ENCODE measurements at regions not wholly inside any gene's neighbourhood (a gene's known extent, or its start where the extent isn't known, plus 50 kb on each side); places are given as distances from the start of the nearest gene placed in this dataset.

DNA sequence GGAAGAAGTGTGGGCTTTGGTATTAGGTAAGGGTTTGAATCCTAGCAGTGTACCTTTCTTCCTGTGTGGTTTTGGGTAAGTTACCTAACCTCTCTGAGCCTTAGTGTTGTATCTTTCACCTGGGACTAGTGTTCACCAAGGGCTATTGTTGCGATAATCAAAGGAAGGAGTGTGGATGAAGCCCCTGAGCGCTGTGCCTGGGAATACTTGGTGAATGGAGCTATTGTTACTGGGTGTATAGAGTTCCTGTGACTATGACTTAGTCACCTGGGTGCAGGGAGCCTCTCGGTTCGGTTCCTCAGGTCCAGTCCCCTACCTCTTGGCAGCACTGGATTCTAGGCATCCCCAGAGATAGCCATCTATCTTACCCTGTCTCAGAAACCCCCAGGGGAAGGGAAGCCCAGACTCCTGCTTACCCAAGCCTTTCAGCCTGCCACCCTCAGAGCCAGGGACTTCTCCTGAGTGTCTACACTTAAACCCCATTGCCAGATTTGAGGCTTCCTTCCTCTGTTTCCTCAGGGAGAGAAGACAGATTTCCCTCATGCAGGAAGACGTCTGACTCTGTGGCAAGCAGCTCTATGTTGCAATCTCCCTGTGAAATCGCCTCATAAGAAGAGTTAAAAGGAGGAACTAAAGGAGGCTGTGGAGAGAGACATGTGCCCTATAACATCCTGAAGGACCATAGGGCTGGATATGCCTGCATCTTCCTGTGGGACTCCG is 181.0 kb upstream of the PITX1 start:
- Histone ChIP-seq H3K27me3 (no peaks in the 10 kb centered on the region), H3K27ac (no peak overlapping the region), H3K36me3 (no peaks in the 10 kb centered on the region), H3K9me3 (no peaks in the 10 kb centered on the region), H3K4me1 (no peaks in the 10 kb centered on the region), H3K4me3 (no peak overlapping the region)
- TF ChIP-seq, protein P1, sequence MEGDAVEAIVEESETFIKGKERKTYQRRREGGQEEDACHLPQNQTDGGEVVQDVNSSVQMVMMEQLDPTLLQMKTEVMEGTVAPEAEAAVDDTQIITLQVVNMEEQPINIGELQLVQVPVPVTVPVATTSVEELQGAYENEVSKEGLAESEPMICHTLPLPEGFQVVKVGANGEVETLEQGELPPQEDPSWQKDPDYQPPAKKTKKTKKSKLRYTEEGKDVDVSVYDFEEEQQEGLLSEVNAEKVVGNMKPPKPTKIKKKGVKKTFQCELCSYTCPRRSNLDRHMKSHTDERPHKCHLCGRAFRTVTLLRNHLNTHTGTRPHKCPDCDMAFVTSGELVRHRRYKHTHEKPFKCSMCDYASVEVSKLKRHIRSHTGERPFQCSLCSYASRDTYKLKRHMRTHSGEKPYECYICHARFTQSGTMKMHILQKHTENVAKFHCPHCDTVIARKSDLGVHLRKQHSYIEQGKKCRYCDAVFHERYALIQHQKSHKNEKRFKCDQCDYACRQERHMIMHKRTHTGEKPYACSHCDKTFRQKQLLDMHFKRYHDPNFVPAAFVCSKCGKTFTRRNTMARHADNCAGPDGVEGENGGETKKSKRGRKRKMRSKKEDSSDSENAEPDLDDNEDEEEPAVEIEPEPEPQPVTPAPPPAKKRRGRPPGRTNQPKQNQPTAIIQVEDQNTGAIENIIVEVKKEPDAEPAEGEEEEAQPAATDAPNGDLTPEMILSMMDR (IDR thresholded peaks at IDR 0.05): no peak
- peak; percentile 9 for DNase-seq (ENCODE audit: low spot score)

DNA sequence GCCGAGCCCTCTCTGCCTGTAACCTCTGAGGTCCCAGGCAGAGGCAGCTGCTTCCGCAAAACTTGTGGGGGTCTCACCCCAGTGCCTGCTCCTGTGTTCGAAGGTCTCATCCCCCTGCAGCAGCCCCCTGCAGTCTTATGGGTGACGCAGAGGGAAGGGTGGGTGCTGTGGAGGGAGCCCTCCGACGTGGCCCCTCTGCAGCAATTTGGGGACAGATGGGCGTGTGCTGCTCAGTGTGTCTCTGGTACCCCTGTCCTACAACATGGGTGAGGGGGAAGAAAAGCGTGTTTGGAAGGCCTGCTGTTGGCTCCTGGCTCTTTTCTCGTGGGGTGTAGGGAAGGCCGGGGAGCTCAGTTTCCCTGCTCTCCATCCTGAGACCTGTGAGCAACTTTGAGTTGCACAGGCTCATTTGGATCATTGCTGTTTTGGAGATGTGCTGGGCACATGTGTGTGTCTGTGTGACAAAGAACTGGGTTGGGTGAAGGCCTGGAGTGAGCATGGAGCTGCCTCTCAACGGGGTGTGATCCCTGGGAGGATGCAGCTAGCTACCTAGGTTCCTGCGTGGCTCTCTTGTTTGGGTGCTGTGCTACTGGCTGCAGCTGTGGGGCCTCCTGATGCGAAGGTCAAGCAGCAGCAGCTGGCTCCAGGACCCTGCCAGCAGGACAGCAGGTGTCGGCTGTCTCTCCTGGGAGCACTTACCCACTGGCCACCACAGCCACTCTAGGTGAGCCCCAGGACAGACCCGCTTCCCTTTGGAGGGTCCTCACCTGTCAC is 179.6 kb upstream of the PITX1 start:
- H3K9me3 ChIP-seq: no peaks in the 10 kb centered on the region
- TF ChIP-seq, protein P1 (IDR thresholded peaks at IDR 0.05): no peak
- H3K36me3 ChIP-seq: no peaks in the 10 kb centered on the region
- no peaks in the 10 kb centered on the region for H3K4me1 ChIP-seq
- H3K27ac ChIP-seq: no peak overlapping the region
- H3K27me3 ChIP-seq: no peaks in the 10 kb centered on the region
- no peak overlapping the region for H3K4me3 ChIP-seq
- DNase-seq (ENCODE audit: low spot score): peak; percentile 26

DNA sequence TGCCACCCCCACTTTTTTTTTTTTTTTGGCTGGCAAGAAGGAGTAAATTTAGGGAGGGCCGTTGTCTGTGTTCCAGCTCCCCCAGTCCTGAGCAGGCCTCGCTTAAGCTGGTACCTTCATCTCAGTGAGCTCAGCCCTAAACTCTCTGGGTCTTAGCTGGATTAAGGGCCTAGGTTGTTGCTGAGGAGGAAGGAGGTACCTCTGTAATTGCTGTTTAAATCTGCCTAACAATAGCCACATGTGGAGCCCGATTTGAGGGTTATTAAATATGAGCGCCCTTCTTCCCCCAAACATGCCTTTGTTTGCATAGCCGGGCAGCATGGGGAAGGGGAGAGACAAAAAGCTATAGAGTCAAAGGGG is 179.0 kb upstream of the PITX1 start:
- Histone ChIP-seq H3K4me1 (no peaks in the 10 kb centered on the region), H3K9me3 (no peaks in the 10 kb centered on the region), H3K36me3 (no peaks in the 10 kb centered on the region), H3K27ac (no peak overlapping the region), H3K4me3 (no peak overlapping the region), H3K27me3 (no peaks in the 10 kb centered on the region)
- TF ChIP-seq, protein P1 (IDR thresholded peaks at IDR 0.05): no peak
- no peak for DNase-seq (ENCODE audit: low spot score)

DNA sequence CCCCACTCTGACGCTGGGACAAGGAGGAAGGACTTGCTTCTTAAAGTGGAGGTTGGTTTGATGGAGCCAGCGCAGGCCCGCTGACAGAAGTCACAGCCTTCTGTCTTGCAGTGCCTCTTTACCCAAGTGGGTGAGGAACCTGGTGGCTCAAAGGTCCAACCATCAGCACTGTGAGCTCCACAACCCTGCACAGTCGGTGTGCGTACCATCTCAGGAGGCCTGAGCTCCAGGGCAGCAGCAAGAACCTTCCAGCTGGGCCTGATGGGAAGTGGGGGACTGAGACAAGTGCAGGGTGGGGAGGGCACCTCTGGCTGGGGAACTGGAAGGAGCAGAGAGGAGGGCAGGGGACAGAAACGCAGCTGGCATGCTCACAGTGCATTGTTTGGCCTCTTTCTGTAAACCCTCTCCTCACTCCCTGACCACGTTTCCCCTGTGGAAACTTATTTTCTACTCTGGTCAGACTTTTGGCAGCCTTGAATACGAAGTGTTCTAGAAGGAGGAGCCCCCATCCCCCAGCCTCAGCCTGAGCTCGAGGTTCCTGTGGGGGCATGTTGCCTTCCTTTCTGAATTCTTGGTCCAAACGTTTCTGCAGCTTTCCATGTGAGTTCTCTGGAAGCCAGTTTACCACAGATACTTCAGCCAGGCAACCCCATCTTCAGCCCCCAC is 178.5 kb upstream of the PITX1 start:
- TF ChIP-seq, protein P1 (IDR thresholded peaks at IDR 0.05): no peak
- Histone ChIP-seq H3K27ac (no peak overlapping the region), H3K27me3 (no peaks in the 10 kb centered on the region), H3K4me3 (no peak overlapping the region), H3K36me3 (no peaks in the 10 kb centered on the region), H3K4me1 (no peaks in the 10 kb centered on the region), H3K9me3 (no peaks in the 10 kb centered on the region)
- DNase-seq (ENCODE audit: low spot score): peak; percentile 34

DNA sequence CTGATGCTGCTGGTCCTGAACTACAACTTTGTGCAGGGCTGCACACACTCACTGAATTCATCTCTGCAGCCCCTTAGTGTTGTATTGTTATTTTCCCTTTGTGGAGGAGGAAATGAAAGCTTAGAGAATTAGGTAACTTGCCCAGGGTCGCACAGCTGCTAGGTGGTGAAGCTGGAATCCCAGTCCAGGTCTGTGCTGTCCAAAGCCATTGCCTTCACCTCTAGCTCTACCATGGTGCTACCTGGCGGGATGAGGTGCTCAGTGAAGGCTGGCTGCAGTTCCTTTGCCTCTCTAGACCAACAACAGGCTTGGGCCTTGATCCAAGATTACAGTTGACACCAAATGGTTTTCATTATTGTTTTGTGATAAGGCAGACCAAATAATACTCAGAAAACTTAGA is 177.8 kb upstream of the PITX1 start:
- Histone ChIP-seq H3K36me3 (no peaks in the 10 kb centered on the region), H3K27me3 (no peaks in the 10 kb centered on the region), H3K27ac (no peak overlapping the region), H3K4me1 (no peaks in the 10 kb centered on the region), H3K4me3 (no peak overlapping the region), H3K9me3 (no peaks in the 10 kb centered on the region)
- TF ChIP-seq, protein P1 (IDR thresholded peaks at IDR 0.05): no peak
- DNase-seq (ENCODE audit: low spot score): peak; percentile 13

Measured in right atrium auricular region (tissue), 2 donors.